Suprapubic skin (tissue), 4 donors: ENCODE measurements at regions not wholly inside any gene's neighbourhood (a gene's known extent, or its start where the extent isn't known, plus 50 kb on each side); places are given as distances from the start of the nearest gene placed in this dataset.

Experiments
- DNase-seq, 2 donors: peaks; one replicate each; pipeline ENCODE4 v3.0.0-alpha.2; 2019; ENCODE audit warnings: low spot score in 2 of 2
- H3K27ac ChIP-seq: fragments of 200-600 bp; sonication (generic); one replicate; pipeline ENCODE4 v1.5.1; 2019
- H3K27me3 ChIP-seq: fragments of 200-600 bp; sonication (generic); one replicate; pipeline ENCODE4 v1.5.1; 2019
- H3K36me3 ChIP-seq: fragments of 200-600 bp; sonication (generic); one replicate; pipeline ENCODE4 v1.5.1; 2019
- H3K4me1 ChIP-seq: fragments of 200-600 bp; sonication (generic); one replicate; pipeline ENCODE4 v1.5.1; 2019
- H3K4me3 ChIP-seq: fragments of 200-600 bp; sonication (generic); one replicate; pipeline ENCODE4 v1.5.1; 2019; ENCODE audit warnings: mild to moderate bottlenecking
- H3K9me3 ChIP-seq: fragments of 200-600 bp; sonication (generic); one replicate; pipeline ENCODE4 v1.5.1; 2019
- EP300 ChIP-seq: sonication (generic); formaldehyde crosslinking; IDR thresholded peaks from one replicate; pipeline ENCODE4 v1.6.1; 2017; ENCODE audit warnings: antibody characterized with exemption
- POLR2A ChIP-seq, 2 donors: fragments of 450-650 bp; IDR thresholded peaks; one replicate each; pipeline ENCODE4 v1.6.1; 2017; ENCODE audit warnings: antibody characterized with exemption in 2 of 2, mild to moderate bottlenecking in 2 of 2, moderate library complexity in 2 of 2
- POLR2AphosphoS5 ChIP-seq, 3 donors: sonication (generic); formaldehyde crosslinking; IDR thresholded peaks; one replicate each; pipeline ENCODE4 v1.6.1; 2017; ENCODE audit warnings: antibody characterized with exemption in 3 of 3
- WGBS: methylation state at CpG from one replicate; pipeline ENCODE4 v1.1.5; 2018; 5-methylcytosine and 5-hydroxymethylcytosine counted together
- TF ChIP-seq, protein P1 (sequence below), 2 donors: fragments of 200-600 bp in 1 of 2; fragments of 450-650 bp in 1 of 2; sonication (generic) in 1 of 2; IDR thresholded peaks; one replicate each; pipeline ENCODE4 v1.5.1; 2016 to 2019; ENCODE audit warnings: antibody characterized with exemption in 2 of 2, mild to moderate bottlenecking in 1 of 2, moderate library complexity in 1 of 2

DNA sequence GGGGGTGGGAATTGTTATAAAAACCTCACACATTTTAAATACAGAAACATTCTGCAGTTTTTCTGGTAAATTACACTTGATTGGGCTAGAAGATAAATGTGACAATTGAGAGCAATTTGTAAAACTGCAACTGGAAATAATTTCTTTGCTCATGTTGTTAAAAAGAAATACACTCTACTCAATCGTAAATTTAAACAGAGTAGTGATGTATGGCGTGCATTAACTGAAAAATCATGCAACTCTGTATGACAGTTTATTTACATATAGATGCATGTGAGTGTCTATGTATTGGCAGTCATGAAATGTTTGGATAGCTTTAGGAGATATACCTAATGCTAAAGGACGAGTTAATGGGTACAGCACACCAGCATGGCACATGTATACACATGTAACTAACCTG is 554.9 kb downstream of the PRELID2 start:
- H3K9me3 ChIP-seq = no peaks in the 10 kb centered on the region
- no peak overlapping the region for H3K27ac ChIP-seq
- H3K36me3 ChIP-seq = no peaks in the 10 kb centered on the region
- no peaks in the 10 kb centered on the region for H3K4me1 ChIP-seq
- DNase-seq = no peak
- TF ChIP-seq POLR2AphosphoS5 (IDR thresholded peaks at IDR 0.05) = no peak
- H3K27me3 ChIP-seq = no peaks in the 10 kb centered on the region
- H3K4me3 ChIP-seq = no peak overlapping the region
- WGBS = 58% methylated on average over 3 of the region's 3 CpGs

DNA sequence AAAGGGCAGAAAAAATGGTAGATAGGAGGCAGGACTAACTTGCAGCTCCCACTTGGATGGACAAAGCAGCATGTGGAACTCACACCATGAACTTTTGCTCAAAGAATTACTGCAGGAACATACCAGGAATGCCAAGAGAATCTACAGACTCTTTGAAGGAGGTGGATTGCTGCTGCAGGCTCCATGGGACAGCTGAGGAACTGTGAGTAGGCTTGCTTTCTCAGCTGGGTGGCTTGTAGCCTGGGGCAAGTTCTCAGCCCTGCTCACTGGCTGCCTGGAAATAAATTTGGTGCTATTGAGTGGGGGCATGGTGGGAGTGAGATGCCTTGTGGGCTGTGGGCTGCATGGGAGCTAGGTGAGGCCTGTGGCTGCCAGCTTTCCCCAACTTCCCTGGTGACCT is 574.5 kb downstream of the PRELID2 start:
- H3K4me3 ChIP-seq = no peak overlapping the region
- TF ChIP-seq POLR2A (IDR thresholded peaks at IDR 0.05) (no peak), EP300 (no peak), POLR2AphosphoS5 (IDR thresholded peaks at IDR 0.05) (no peak)
- TF ChIP-seq, protein P1, sequence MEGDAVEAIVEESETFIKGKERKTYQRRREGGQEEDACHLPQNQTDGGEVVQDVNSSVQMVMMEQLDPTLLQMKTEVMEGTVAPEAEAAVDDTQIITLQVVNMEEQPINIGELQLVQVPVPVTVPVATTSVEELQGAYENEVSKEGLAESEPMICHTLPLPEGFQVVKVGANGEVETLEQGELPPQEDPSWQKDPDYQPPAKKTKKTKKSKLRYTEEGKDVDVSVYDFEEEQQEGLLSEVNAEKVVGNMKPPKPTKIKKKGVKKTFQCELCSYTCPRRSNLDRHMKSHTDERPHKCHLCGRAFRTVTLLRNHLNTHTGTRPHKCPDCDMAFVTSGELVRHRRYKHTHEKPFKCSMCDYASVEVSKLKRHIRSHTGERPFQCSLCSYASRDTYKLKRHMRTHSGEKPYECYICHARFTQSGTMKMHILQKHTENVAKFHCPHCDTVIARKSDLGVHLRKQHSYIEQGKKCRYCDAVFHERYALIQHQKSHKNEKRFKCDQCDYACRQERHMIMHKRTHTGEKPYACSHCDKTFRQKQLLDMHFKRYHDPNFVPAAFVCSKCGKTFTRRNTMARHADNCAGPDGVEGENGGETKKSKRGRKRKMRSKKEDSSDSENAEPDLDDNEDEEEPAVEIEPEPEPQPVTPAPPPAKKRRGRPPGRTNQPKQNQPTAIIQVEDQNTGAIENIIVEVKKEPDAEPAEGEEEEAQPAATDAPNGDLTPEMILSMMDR (IDR thresholded peaks at IDR 0.05) = no peak
- H3K27ac ChIP-seq = no peak overlapping the region
- DNase-seq = no peak
- H3K36me3 ChIP-seq = no peaks in the 10 kb centered on the region
- H3K27me3 ChIP-seq = no peaks in the 10 kb centered on the region
- no peaks in the 10 kb centered on the region for H3K4me1 ChIP-seq
- H3K9me3 ChIP-seq = no peaks in the 10 kb centered on the region

DNA sequence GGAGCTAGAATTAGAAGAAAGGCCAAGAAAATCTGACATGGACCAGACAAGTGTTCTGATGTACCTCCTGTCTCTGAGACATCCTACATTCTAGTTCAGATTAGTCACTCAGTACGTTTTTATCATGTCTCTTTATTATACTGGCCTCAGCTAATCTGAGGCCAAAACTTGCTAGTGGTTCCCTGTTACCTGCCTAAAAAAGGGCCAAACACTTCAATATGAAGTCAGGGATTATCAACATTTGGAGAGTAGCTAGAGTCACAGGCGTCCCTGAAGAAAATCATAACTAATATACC is 587.4 kb downstream of the PRELID2 start:
- no peaks in the 10 kb centered on the region for H3K9me3 ChIP-seq
- H3K4me1 ChIP-seq = peaks cover 21% of the 10 kb centered on the region
- no peak overlapping the region for H3K27ac ChIP-seq
- no peaks in the 10 kb centered on the region for H3K36me3 ChIP-seq
- H3K4me3 ChIP-seq = no peak overlapping the region
- H3K27me3 ChIP-seq = no peaks in the 10 kb centered on the region
- 70% methylated on average over 2 of the region's 2 CpGs for WGBS
- no peak for TF ChIP-seq POLR2A (IDR thresholded peaks at IDR 0.05)
- TF ChIP-seq, protein P1 (IDR thresholded peaks at IDR 0.05) = no peak
- no peak for DNase-seq

DNA sequence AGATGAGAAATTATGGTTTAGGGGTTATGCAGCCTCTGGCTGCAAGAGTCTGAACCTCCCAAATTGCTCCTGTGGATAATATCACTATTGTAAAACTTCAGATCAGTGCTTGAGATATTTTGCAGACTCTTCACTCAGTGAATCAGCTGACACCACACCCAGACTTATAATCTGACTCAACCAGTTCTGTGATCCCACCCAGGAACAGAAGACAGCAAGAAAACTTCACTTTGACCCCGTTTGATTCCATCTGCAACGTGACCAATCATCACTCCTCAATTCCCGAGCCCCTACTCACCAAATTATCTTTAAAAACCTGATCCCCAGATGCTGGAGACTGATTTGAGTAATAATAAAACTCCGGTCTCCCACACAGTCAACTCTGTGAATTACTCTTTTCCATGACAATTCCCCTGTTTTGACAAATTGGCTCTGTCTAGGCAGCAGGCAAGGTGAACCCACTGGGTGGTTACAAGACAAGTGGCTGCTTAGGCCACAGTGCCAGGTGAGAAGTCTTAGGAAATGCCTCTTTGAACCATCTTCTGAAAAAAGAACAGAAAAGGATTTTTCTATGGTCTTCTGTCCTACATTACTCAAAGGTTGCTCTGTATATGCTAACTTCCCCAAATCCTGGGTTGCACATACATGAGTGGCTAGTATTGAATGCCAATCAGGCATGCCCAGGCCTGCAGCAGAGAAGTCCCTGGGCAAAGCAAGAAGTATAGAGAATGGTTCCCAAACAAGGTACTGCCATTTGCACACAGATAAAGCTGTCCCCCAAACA is 588.0 kb downstream of the PRELID2 start:
- 39% methylated on average over 4 of the region's 4 CpGs for WGBS
- Histone ChIP-seq H3K9me3 (no peaks in the 10 kb centered on the region), H3K36me3 (no peaks in the 10 kb centered on the region), H3K27ac (no peak overlapping the region), H3K27me3 (no peaks in the 10 kb centered on the region), H3K4me3 (no peak overlapping the region), H3K4me1 (peaks cover 21% of the 10 kb centered on the region)
- TF ChIP-seq POLR2AphosphoS5 (IDR thresholded peaks at IDR 0.05) (no peak), EP300 (no peak)
- no peak for DNase-seq

DNA sequence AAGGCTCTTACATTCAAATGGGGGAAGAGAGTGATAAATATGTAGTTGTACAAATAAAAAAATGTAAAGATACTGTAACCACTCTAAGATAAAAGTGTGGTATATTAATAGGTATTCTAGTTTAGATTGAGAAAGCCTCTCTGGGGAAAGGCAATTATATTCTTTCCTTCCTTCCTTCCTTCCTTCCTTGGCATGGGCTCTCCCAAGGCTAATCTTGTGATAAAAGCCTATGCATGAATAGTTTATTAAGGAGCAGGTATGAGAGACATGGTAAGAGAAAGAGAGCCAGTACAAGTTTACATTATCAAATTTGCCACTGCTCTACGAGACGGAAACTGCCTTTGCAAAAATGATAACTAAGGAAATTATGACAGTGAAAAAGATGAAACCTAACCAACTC is 588.8 kb downstream of the PRELID2 start:
- no peak for DNase-seq
- H3K4me1 ChIP-seq = peaks cover 21% of the 10 kb centered on the region
- no peaks in the 10 kb centered on the region for H3K27me3 ChIP-seq
- no peak overlapping the region for H3K27ac ChIP-seq
- no peaks in the 10 kb centered on the region for H3K36me3 ChIP-seq
- no peak overlapping the region for H3K4me3 ChIP-seq
- TF ChIP-seq POLR2AphosphoS5 (IDR thresholded peaks at IDR 0.05) (no peak), EP300 (no peak), POLR2A (IDR thresholded peaks at IDR 0.05) (no peak)
- TF ChIP-seq, protein P1 (IDR thresholded peaks at IDR 0.05) = no peak
- WGBS = 85% methylated on average over 2 of the region's 2 CpGs
- H3K9me3 ChIP-seq = no peaks in the 10 kb centered on the region

DNA sequence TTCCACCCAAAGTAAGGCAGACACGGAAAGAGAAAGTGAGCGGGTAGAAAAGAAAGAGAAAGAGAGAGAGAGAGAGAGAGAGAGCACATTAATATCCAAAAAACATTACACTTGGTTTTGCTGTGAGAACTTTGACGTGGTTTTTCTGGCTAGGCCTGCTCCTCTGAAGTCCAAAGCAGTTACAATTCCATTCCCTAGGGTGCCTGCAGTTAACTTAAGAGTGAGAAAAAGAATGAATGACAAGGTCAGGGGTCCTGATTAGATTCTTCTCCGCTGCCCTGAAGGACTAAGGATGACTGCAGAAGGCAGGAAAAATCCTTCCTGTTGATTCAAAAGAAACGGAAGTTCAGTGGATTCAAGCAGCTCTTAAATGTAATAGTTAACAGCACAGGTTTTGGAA is 589.8 kb downstream of the PRELID2 start:
- Histone ChIP-seq H3K4me3 (no peak overlapping the region), H3K36me3 (no peaks in the 10 kb centered on the region), H3K9me3 (no peaks in the 10 kb centered on the region), H3K27me3 (no peaks in the 10 kb centered on the region), H3K27ac (no peak overlapping the region), H3K4me1 (peaks cover 21% of the 10 kb centered on the region)
- WGBS = 60% methylated on average over 5 of the region's 5 CpGs
- TF ChIP-seq EP300 (no peak), POLR2A (IDR thresholded peaks at IDR 0.05) (no peak), POLR2AphosphoS5 (IDR thresholded peaks at IDR 0.05) (no peak)
- TF ChIP-seq, protein P1 (IDR thresholded peaks at IDR 0.05) = no peak
- no peak for DNase-seq
